Parathyroid adenoma (tissue), 2 donors: ENCODE measurements at regions not wholly inside any gene's neighbourhood (a gene's known extent, or its start where the extent isn't known, plus 50 kb on each side); places are given as distances from the start of the nearest gene placed in this dataset.
"Not testable (repeated sequence)": the region's sequence is repeated elsewhere in the genome, so short reads cannot be mapped to it uniquely, and the experiment has no call there.

Experiments used
- H2AFZ ChIP-seq: fragments of 300-600 bp; sonication (generic); one replicate; pipeline ENCODE4 v1.7.0; 2017; ENCODE audit warnings: antibody characterized with exemption, mild to moderate bottlenecking
- H3K27ac ChIP-seq: fragments of 300-600 bp; sonication (generic); one replicate; pipeline ENCODE4 v1.7.0; 2017
- H3K27me3 ChIP-seq: fragments of 300-600 bp; sonication (generic); one replicate; pipeline ENCODE4 v1.7.0; 2017; ENCODE audit warnings: low read length; ENCODE audit not compliant: control insufficient read depth, insufficient read depth
- H3K36me3 ChIP-seq: fragments of 300-600 bp; sonication (generic); one replicate; pipeline ENCODE4 v1.7.0; 2017; ENCODE audit warnings: low read length; ENCODE audit not compliant: control insufficient read depth, insufficient read depth
- H3K4me1 ChIP-seq: fragments of 300-600 bp; sonication (generic); one replicate; pipeline ENCODE4 v1.7.0; 2017; ENCODE audit warnings: control low read depth
- H3K4me2 ChIP-seq: fragments of 300-600 bp; sonication (generic); one replicate; pipeline ENCODE4 v1.7.0; 2017; ENCODE audit warnings: low read length
- H3K4me3 ChIP-seq: fragments of 300-600 bp; sonication (generic); one replicate; pipeline ENCODE4 v1.7.0; 2017; ENCODE audit warnings: low read depth, low read length
- H3K79me2 ChIP-seq: fragments of 300-600 bp; sonication (generic); one replicate; pipeline ENCODE4 v1.7.0; 2017; ENCODE audit warnings: control low read depth
- H3K9ac ChIP-seq: fragments of 300-600 bp; sonication (generic); one replicate; pipeline ENCODE4 v1.7.0; 2017; ENCODE audit warnings: mild to moderate bottlenecking
- H3K9me3 ChIP-seq: fragments of 300-600 bp; sonication (generic); one replicate; pipeline ENCODE4 v1.7.0; 2017; ENCODE audit warnings: low read length; ENCODE audit not compliant: control insufficient read depth
- TF ChIP-seq, protein P1 (sequence below): fragments of 300-600 bp; sonication (generic); IDR thresholded peaks from one replicate; pipeline ENCODE4 v1.7.0; 2017; ENCODE audit warnings: antibody characterized with exemption, mild to moderate bottlenecking
- donor health status: primary hyperparathyroidism.

DNA sequence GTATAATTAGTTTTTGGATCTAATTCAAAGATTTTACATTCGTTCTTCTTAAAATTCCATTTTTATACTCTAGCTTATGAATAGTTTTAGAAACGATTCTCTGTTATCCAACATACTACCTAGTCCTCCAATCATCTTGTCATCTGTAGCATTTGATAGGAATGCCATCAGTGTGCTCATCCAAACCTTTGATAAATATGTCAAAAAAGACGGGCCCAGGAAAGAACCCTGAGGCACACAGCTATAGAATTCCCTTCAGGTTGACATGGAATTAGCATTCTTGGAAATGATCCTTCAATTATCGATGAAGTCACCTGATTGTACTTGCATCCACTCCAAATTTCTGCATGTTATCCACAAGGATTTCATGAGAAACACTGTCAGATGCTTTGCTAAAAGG is 64.8 kb upstream of the EFNA5 start:
- Histone ChIP-seq H3K9ac (no peak overlapping the region), H3K4me3 (no peak overlapping the region), H3K36me3 (no peaks in the 10 kb centered on the region), H2AFZ (no peak overlapping the region), H3K4me1 (no peaks in the 10 kb centered on the region), H3K9me3 (no peaks in the 10 kb centered on the region), H3K79me2 (no peaks in the 10 kb centered on the region), H3K27me3 (no peaks in the 10 kb centered on the region), H3K4me2 (no peak overlapping the region), H3K27ac (no peak overlapping the region)
- TF ChIP-seq, protein P1, sequence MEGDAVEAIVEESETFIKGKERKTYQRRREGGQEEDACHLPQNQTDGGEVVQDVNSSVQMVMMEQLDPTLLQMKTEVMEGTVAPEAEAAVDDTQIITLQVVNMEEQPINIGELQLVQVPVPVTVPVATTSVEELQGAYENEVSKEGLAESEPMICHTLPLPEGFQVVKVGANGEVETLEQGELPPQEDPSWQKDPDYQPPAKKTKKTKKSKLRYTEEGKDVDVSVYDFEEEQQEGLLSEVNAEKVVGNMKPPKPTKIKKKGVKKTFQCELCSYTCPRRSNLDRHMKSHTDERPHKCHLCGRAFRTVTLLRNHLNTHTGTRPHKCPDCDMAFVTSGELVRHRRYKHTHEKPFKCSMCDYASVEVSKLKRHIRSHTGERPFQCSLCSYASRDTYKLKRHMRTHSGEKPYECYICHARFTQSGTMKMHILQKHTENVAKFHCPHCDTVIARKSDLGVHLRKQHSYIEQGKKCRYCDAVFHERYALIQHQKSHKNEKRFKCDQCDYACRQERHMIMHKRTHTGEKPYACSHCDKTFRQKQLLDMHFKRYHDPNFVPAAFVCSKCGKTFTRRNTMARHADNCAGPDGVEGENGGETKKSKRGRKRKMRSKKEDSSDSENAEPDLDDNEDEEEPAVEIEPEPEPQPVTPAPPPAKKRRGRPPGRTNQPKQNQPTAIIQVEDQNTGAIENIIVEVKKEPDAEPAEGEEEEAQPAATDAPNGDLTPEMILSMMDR, result no peak

DNA sequence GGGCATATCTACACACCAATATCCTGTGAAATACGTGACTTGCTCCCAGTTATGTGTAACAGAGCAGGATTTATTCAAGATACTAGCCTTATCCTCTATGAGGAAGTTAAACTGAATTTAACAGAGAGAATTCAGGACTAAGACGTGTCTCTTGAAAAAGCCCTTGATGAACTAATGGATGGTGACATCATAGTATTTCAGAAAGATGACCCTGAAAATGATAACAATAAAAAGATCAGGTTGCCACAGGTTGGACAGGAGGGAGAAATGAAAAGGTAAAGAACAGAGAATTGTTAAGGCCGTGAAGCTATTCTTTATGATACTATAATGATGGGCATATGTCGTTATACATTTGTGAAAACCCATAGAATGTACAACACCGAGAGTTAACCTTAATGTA is 56.2 kb upstream of the EFNA5 start:
- no peak overlapping the region for H3K27ac ChIP-seq
- H3K27me3 ChIP-seq, result no peaks in the 10 kb centered on the region
- no peak overlapping the region for H3K9ac ChIP-seq
- no peaks in the 10 kb centered on the region for H3K9me3 ChIP-seq
- no peak overlapping the region for H3K4me3 ChIP-seq
- no peak overlapping the region for H3K4me2 ChIP-seq
- no peaks in the 10 kb centered on the region for H3K4me1 ChIP-seq
- no peak overlapping the region for H2AFZ ChIP-seq
- H3K79me2 ChIP-seq, result no peaks in the 10 kb centered on the region
- no peaks in the 10 kb centered on the region for H3K36me3 ChIP-seq
- TF ChIP-seq, protein P1, result no peak

DNA sequence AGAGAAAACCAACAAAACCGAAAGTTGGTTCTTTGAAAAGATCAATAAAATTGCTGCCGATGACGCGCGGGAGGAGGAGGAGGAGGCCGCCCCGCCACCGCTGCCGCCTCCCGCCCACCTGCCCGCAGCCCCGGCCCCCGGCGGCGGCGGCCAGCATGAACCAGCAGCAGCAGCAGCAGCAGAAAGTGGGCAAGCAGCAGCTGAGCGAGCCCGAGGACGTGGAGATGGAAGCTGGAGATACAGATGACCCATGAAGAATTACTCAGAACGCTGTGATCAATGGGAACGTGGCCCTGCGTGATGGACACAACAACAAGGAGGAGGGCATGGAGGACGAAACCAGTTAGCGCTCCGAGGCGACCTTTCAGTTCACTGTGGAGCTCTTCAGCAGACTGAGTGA is 53.9 kb upstream of the EFNA5 start:
- no peaks in the 10 kb centered on the region for H3K36me3 ChIP-seq
- no peaks in the 10 kb centered on the region for H3K79me2 ChIP-seq
- no peaks in the 10 kb centered on the region for H3K9me3 ChIP-seq
- no peak overlapping the region for H2AFZ ChIP-seq
- no peaks in the 10 kb centered on the region for H3K27me3 ChIP-seq
- no peak overlapping the region for H3K9ac ChIP-seq
- TF ChIP-seq, protein P1, result no peak
- no peak overlapping the region for H3K27ac ChIP-seq
- no peaks in the 10 kb centered on the region for H3K4me1 ChIP-seq
- no peak overlapping the region for H3K4me3 ChIP-seq
- H3K4me2 ChIP-seq, result no peak overlapping the region

DNA sequence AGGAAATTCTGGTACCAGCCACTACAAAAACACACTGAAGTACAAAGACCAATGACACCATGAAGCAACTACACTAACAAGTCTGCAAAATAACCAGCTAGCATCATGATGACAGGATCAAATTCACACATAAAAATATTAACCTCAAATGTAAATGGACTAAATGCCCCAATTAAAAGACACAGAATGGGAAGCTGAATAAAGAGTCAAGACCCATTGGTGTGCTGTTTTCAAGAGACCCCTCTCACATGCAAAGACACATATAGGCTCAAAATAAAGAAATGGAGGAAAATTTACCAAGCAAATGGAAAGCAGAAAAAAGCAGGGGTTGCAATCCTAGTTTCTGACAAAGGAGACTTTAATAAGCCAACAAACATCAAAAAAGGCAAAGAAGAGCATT is 50.5 kb upstream of the EFNA5 start:
- H3K27me3 ChIP-seq, H3K79me2 ChIP-seq, H3K36me3 ChIP-seq, H3K27ac ChIP-seq, H3K4me1 ChIP-seq, H3K9ac ChIP-seq, H3K9me3 ChIP-seq, H3K4me3 ChIP-seq, H2AFZ ChIP-seq, H3K4me2 ChIP-seq: not testable (repeated sequence)
